Effector memory CD8-positive, alpha-beta T cell (primary cell): ENCODE measurements at regions not wholly inside any gene's neighbourhood (a gene's known extent, or its start where the extent isn't known, plus 50 kb on each side); places are given as distances from the start of the nearest gene placed in this dataset.

ENCODE experiments used
- ATAC-seq: fragments of 150-1000 bp; cut with Tn5 transposase; replicated peaks from 2 replicates; pipeline ENCODE4 v1.10.0; 2021; ENCODE audit warnings: mild to moderate bottlenecking, moderate library complexity
- DNase-seq, 3 experiments: peaks; one replicate each; pipeline ENCODE4 v3.0.0; 2021
- H3K27ac Mint-ChIP-seq, 2 donors: one replicate each; pipeline ENCODE4 v1.8.0; 2022; ENCODE audit warnings: mild to moderate bottlenecking in 2 of 2, mixed read lengths in 2 of 2, moderate library complexity in 2 of 2
- H3K27me3 Mint-ChIP-seq, 2 donors: one replicate each; pipeline ENCODE4 v1.8.0; 2022; ENCODE audit warnings: mixed read lengths in 2 of 2
- H3K36me3 Mint-ChIP-seq: one replicate; pipeline ENCODE4 v1.8.0; 2022; ENCODE audit warnings: mild to moderate bottlenecking, moderate library complexity, mixed read lengths; ENCODE audit not compliant: insufficient read depth
- H3K4me1 Mint-ChIP-seq, 2 donors: one replicate each; pipeline ENCODE4 v1.8.0; 2022; ENCODE audit warnings: low read depth in 2 of 2, mixed read lengths in 2 of 2
- H3K4me3 Mint-ChIP-seq, 2 donors: one replicate each; pipeline ENCODE4 v1.8.0; 2022; ENCODE audit warnings: mild to moderate bottlenecking in 2 of 2, mixed read lengths in 2 of 2, moderate library complexity in 2 of 2
- H3K9me3 Mint-ChIP-seq, 2 donors: one replicate each; pipeline ENCODE4 v1.8.0; 2022; ENCODE audit warnings: mixed read lengths in 2 of 2

DNA sequence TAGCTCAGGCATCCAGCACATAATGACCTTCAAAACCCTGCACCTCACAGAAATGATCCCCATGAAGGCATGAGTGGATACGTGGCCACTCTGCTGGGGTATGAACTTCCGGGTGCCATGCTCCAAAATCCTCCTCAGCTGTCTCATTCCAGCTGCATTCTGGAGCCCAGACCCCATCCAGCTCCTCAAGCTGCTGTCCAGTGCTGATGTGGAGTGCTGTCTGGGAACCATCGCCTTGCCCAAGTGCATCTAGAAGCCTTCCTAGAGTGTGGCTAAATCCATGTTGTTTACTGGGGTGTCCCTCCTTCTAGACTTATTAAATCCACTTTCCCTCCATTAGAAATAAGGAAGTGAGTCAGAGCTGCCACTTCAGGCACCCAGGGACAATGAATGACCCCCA, 130.8 kb upstream of the PTPRT start:
- H3K9me3 Mint-ChIP-seq = no peaks in the 10 kb centered on the region
- no peak overlapping the region for H3K4me3 Mint-ChIP-seq
- peaks cover 12 to 30% of the 10 kb centered on the region in 2 donors for H3K27me3 Mint-ChIP-seq
- H3K36me3 Mint-ChIP-seq = no peaks in the 10 kb centered on the region
- ATAC-seq (no peak), DNase-seq (no peak)
- H3K4me1 Mint-ChIP-seq = no peaks in the 10 kb centered on the region
- H3K27ac Mint-ChIP-seq = no peak overlapping the region

DNA sequence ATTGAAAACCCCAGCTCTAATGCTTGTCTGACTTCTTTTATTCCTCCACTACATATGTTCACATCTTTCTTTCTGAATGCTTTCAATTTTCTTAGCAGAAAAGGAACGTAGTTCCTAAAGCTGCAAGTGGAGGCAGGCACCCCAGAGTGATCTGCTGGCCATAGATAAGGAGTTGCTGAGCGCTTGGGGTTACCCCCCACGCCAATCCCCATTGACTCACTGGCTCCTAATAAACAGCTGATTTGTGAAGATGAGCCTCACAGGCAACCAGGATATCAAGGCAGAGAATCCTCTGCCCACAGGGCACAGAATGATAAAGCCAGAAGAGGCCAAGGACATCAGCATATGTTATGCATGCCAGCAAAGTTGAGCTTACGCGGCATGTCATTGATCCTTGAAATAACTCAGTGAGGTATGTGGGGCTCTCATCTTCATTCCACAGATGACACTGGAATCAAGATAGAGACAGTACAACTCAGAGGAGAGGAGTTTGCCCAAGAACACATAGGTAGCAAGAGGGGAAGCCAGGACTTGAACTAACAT, 129.1 kb upstream of the PTPRT start:
- Mint-ChIP-seq H3K27ac (no peak overlapping the region), H3K4me3 (no peak overlapping the region), H3K36me3 (no peaks in the 10 kb centered on the region), H3K9me3 (no peaks in the 10 kb centered on the region), H3K27me3 (peaks cover 12 to 21% of the 10 kb centered on the region in 2 donors), H3K4me1 (no peaks in the 10 kb centered on the region)
- DNase-seq (no peak), ATAC-seq (no peak)

DNA sequence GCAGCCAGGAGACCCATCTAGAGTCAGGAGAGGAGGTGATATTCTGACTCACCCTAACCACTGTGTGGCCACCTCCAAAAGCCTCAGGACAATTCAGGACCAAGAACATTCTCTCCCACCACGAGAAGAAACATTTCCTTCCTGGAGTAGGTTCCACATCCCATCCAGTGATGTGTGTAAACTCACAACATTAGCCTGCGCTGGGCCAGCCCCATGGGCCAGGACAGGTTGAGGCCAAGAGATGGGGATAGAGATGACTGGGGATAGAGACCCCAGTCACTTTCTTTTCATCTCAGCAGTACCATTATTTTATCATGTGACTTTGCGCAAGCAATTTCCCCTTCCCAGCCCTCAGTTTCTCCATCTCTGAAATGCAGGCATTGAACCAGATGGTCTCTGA, 126.6 kb upstream of the PTPRT start:
- Mint-ChIP-seq H3K9me3 (no peaks in the 10 kb centered on the region), H3K27ac (no peak overlapping the region), H3K4me1 (no peaks in the 10 kb centered on the region), H3K36me3 (no peaks in the 10 kb centered on the region), H3K27me3 (peaks cover 6 to 21% of the 10 kb centered on the region in 2 donors), H3K4me3 (no peak overlapping the region)
- ATAC-seq (no peak), DNase-seq (no peak)

DNA sequence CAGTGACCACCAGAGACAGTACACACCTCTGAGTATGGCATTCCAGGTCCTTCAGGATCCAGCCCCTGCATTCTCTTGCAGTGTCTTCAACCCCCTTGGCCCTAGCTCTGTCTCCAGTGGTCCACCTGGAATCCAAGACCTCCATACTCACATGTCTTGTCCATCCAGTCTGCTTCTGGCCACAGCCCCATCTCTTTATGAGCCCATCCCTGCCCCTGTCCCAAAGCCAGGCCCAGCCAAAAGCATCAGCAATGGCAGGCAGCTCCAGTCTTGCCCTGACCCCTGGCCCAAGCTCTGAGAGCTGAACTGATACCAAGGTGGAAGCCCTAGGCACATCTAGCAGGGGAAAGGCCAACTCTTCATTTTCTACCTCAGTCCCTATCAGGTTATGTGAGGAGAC, 119.6 kb upstream of the PTPRT start:
- Mint-ChIP-seq H3K9me3 (peaks cover 0 to 7% of the 10 kb centered on the region in 2 donors), H3K27me3 (peaks cover 6 to 16% of the 10 kb centered on the region in 2 donors), H3K27ac (no peak overlapping the region), H3K36me3 (no peaks in the 10 kb centered on the region), H3K4me3 (no peak overlapping the region), H3K4me1 (no peaks in the 10 kb centered on the region)
- ATAC-seq (no peak), DNase-seq (no peak)

DNA sequence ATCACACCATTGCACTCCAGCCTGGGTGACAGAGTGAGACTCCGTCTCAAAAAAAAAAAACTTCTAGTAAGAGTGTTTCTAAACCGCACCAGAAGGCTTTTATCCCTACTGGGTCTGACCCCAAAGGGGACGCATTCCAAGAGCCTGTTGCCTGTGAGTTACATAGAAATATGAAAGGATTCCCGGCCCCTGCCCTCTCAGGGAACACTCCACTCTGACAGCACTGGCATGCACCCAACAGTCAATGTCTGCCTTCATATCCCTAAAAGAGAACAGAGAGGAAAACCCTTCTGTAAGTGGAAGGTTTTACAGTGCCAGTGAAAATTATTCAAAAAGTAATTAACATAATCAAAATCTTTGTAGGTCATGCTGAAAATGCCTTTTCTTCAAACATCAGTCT, 117.1 kb upstream of the PTPRT start:
- Mint-ChIP-seq H3K36me3 (no peaks in the 10 kb centered on the region), H3K4me1 (no peaks in the 10 kb centered on the region), H3K4me3 (no peak overlapping the region), H3K27ac (no peak overlapping the region), H3K27me3 (peaks cover 10 to 23% of the 10 kb centered on the region in 2 donors), H3K9me3 (peaks cover 0 to 7% of the 10 kb centered on the region in 2 donors)
- ATAC-seq = no peak
- no peak for DNase-seq

DNA sequence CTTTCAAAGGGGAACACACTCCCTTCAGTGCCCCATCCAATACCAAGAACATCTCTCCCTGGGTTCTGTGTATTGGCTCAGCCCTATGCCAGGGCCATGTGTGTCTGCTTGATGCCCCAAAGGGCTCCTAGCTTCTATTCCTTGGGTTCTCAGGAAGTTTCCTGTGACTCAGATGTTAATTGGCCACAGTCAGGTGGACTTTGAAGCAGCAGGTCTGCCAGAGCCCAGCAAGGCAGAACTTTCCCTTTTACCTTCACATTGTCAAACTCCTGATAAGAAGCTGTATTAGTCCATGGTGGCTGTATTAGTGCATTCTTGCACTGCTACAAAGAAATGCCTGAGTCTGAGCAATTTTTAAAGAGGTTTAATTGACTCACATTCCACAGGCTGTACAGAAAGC, 116.0 kb upstream of the PTPRT start:
- ATAC-seq = no peak
- H3K9me3 Mint-ChIP-seq = peaks cover 0 to 7% of the 10 kb centered on the region in 2 donors
- H3K4me3 Mint-ChIP-seq = no peak overlapping the region
- H3K27me3 Mint-ChIP-seq = peaks cover 8 to 25% of the 10 kb centered on the region in 2 donors
- no peak for DNase-seq
- H3K36me3 Mint-ChIP-seq = no peaks in the 10 kb centered on the region
- H3K4me1 Mint-ChIP-seq = no peaks in the 10 kb centered on the region
- H3K27ac Mint-ChIP-seq = no peak overlapping the region

DNA sequence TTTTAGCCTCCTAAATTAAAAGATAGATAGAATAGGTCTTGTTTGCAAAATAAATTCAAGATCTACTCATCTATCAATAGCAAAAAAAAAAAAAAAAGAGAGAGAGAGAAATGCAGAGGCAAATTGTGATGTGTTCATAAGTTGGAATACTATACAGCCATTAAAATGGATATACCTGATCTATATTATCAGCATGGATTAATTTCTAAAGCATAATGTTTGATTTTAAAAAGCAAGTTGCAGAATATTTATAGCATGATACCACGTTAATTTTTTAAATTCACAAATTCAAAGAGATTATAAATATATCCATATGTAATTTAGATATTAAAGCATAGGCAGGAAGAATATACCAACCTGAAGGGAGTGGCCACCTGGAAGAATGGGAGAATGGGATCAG, 114.9 kb upstream of the PTPRT start:
- H3K27me3 Mint-ChIP-seq = peaks cover 6 to 21% of the 10 kb centered on the region in 2 donors
- no peaks in the 10 kb centered on the region for H3K4me1 Mint-ChIP-seq
- no peak overlapping the region for H3K4me3 Mint-ChIP-seq
- peaks cover 0 to 4% of the 10 kb centered on the region in 2 donors for H3K9me3 Mint-ChIP-seq
- H3K27ac Mint-ChIP-seq = no peak overlapping the region
- H3K36me3 Mint-ChIP-seq = no peaks in the 10 kb centered on the region
- no peak for DNase-seq
- ATAC-seq = no peak

DNA sequence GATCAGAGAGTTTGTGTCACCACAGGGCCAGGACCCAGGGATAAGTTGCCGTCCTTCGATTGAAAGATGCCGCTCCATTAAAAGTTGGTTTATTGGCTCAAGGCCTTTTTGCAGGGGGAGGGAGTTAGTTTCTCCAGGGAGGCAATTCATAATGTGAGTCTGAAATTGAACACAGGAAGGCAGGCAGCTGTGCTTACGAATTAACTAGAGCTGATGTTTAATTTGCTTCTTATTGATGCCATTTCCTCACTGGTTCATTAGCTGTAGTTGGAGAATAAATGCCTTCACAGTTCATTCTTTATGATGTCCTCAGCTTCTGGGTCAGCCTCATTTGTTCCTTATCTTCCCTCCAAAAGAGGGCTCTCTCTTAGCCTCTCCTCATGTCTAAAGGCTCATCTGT, 113.2 kb upstream of the PTPRT start:
- ATAC-seq (no peak), DNase-seq (no peak)
- Mint-ChIP-seq H3K9me3 (no peaks in the 10 kb centered on the region), H3K27me3 (peaks cover 6 to 21% of the 10 kb centered on the region in 2 donors), H3K27ac (no peak overlapping the region), H3K4me3 (no peak overlapping the region), H3K4me1 (no peaks in the 10 kb centered on the region), H3K36me3 (no peaks in the 10 kb centered on the region)

DNA sequence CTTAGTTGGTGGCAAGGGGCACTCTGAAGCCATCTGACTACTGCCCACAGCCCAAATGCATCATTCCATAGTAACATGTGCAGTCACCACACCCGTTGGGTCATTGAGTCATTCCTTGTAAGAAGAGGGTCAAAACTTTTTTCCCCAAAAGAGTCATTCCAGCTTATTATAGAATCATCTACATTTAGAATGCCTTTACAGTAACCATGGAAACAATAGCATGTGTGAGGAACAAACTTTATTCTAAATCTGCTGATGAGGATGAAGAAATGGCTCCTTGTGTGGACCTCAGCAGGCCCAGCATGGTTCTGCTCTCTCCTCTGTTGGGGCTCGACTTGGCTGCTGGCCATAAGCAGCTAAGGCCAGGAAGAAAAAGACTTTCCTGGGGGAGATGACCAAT, 111.2 kb upstream of the PTPRT start:
- no peaks in the 10 kb centered on the region for H3K4me1 Mint-ChIP-seq
- DNase-seq = no peak
- no peaks in the 10 kb centered on the region for H3K36me3 Mint-ChIP-seq
- H3K4me3 Mint-ChIP-seq = no peak overlapping the region
- H3K27ac Mint-ChIP-seq = no peak overlapping the region
- no peak for ATAC-seq
- H3K9me3 Mint-ChIP-seq = peaks cover 4 to 7% of the 10 kb centered on the region in 2 donors
- H3K27me3 Mint-ChIP-seq = peaks cover 13 to 21% of the 10 kb centered on the region in 2 donors

DNA sequence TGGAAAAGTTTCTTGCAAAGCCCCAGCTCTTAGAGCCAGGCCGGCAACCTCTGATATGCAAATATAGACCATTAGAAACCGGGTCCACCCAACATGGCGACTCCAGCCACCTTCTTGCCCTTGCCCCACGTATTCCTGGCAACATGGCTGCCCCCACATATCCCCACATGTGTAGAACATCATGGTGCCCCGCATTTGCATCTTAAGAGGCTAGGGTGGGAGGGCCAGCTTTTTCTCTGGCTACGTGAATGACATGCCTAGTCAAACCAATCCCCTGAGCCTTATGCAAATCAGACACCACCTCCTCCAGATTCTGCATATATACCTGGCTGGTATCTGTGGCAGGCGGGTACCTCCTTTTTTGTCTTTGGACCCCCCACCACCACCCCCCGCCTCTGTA, 106.1 kb upstream of the PTPRT start:
- ATAC-seq (no peak), DNase-seq (no peak)
- no peaks in the 10 kb centered on the region for H3K36me3 Mint-ChIP-seq
- H3K4me3 Mint-ChIP-seq = no peak overlapping the region
- H3K27ac Mint-ChIP-seq = no peak overlapping the region
- H3K9me3 Mint-ChIP-seq = peaks cover 4 to 7% of the 10 kb centered on the region in 2 donors
- peaks cover 0 to 8% of the 10 kb centered on the region in 2 donors for H3K27me3 Mint-ChIP-seq
- no peaks in the 10 kb centered on the region for H3K4me1 Mint-ChIP-seq

DNA sequence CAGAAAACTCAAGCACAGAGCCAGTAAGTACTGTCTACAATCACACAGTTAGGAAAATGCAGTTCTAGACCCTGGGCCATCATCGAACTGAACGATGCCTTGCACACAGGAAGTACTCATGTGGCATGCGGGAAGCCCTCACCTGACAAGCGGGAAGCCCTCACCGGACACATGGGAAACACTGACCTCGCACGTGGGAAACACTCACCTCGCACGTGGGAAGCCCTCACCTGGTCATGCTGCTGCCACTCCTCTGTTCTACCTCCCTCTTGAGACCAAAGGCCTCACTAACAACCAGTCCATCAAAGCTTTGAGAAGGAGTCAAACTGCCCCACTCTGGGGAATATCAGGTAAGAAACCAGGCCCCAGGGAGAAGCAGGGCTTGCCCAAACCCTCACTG, 105.6 kb upstream of the PTPRT start:
- ATAC-seq = no peak
- H3K4me3 Mint-ChIP-seq = no peak overlapping the region
- H3K4me1 Mint-ChIP-seq = no peaks in the 10 kb centered on the region
- peaks cover 6 to 7% of the 10 kb centered on the region in 2 donors for H3K9me3 Mint-ChIP-seq
- H3K27ac Mint-ChIP-seq = no peak overlapping the region
- no peaks in the 10 kb centered on the region for H3K36me3 Mint-ChIP-seq
- no peak for DNase-seq
- H3K27me3 Mint-ChIP-seq = peaks cover 0 to 8% of the 10 kb centered on the region in 2 donors

DNA sequence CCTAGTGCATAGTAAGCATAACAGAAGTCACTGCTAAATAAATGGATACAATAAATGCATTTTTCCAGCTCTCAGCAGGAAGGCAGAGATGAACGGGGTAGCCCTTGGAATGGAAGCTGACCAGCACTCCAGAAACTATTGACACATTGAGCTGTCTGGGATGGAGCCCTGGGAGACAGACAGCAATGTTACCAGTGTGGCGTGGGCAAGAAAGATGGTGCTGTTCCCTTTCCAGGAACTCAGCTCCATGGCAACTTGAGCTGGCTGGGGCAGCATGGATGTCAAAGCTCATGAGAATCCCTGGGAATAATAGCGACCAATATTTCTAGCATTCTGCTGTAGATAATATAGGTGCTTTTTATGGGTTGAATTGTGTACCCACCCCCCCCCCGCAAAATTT, 104.3 kb upstream of the PTPRT start:
- DNase-seq = no peak
- ATAC-seq = no peak
- Mint-ChIP-seq H3K27ac (no peak overlapping the region), H3K27me3 (peaks cover 0 to 8% of the 10 kb centered on the region in 2 donors), H3K9me3 (peaks cover 6 to 7% of the 10 kb centered on the region in 2 donors), H3K4me1 (no peaks in the 10 kb centered on the region), H3K36me3 (no peaks in the 10 kb centered on the region), H3K4me3 (no peak overlapping the region)

DNA sequence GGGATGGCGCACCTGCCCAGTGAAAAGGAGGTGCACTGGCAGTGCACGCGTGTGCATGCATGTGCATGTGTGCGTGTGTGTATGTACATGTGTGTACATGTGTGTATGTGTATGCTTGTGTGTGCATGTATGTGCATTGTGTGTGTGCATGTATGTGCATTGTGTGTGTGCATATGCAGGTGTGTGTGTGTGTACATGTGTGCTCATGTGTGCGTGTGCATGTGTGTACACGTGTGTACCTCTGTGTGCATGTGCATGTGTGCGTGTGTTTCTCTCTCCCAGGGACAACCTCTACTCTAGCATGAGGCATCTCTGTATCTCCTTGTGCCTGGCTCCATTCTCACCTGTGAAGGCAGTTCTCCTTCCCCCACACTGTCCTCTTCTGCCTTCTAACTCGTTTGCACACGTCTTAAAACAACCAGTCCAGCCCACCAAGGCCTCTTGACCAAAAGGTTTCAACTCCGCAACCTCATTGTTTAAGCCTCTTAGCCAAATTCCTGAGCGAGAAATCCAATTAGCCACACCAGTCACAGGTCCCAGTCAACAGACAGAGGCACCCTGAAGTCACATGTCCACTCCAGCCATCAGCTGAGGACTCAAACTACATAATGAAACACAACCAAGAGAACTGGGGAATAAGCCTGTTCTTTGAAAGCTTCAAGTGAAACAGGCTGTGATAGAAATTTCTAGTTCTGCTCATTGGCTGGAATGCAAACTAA, 103.5 kb upstream of the PTPRT start:
- Mint-ChIP-seq H3K9me3 (peaks cover 6 to 7% of the 10 kb centered on the region in 2 donors), H3K36me3 (no peaks in the 10 kb centered on the region), H3K4me1 (no peaks in the 10 kb centered on the region), H3K27me3 (peaks cover 0 to 8% of the 10 kb centered on the region in 2 donors), H3K27ac (no peak overlapping the region), H3K4me3 (no peak overlapping the region)
- ATAC-seq = no peak
- no peak for DNase-seq

DNA sequence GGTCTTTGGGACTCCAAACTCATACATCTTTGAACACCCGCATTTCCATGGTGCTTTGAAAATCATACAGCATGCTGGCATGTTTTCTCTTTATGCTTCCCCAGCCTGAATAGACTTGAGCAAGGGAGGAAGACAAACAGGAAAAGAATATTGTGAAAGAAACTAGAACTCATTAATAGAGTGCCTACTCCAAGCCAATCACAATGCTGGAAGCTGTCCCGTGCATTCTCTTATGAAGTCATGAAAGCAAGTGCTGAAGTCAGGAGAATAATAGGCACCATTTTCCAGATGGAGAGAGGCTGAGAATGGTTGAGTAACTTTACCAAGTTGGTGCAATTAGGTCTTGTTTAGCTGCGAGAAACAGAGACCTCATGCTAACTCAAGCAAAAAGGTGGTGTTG, 102.5 kb upstream of the PTPRT start:
- no peak overlapping the region for H3K27ac Mint-ChIP-seq
- no peak overlapping the region for H3K4me3 Mint-ChIP-seq
- H3K9me3 Mint-ChIP-seq = peaks cover 6 to 7% of the 10 kb centered on the region in 2 donors
- H3K4me1 Mint-ChIP-seq = no peaks in the 10 kb centered on the region
- no peak for ATAC-seq
- peaks cover 0 to 8% of the 10 kb centered on the region in 2 donors for H3K27me3 Mint-ChIP-seq
- no peaks in the 10 kb centered on the region for H3K36me3 Mint-ChIP-seq
- DNase-seq = no peak
